HepG2 (cell line): ENCODE measurements at regions not wholly inside any gene's neighbourhood (a gene's known extent, or its start where the extent isn't known, plus 50 kb on each side); places are given as distances from the start of the nearest gene placed in this dataset.
A peak's percentile ranks its signal among the peaks of the same experiment; 100 is the strongest.

Source experiments
- ATF5 ChIP-seq: sonication (generic); formaldehyde crosslinking; IDR thresholded peaks from 2 replicates; pipeline ENCODE4 v1.4.0; 2020; ENCODE audit warnings: mild to moderate bottlenecking, low read depth, missing genetic modification reagents
- CHD2 ChIP-seq: IDR thresholded peaks from 2 replicates; pipeline ENCODE4 v1.6.1; 2011; ENCODE audit warnings: low read depth, low read length, improper control_type of control experiment
- EED ChIP-seq: sonication (generic); formaldehyde crosslinking; IDR thresholded peaks from 2 replicates; pipeline ENCODE4 v1.5.0; 2020; ENCODE audit warnings: mild to moderate bottlenecking, missing genetic modification reagents
- GFI1 ChIP-seq: sonication (generic); formaldehyde crosslinking; IDR thresholded peaks from 2 replicates; pipeline ENCODE4 v1.5.0; 2020; ENCODE audit warnings: missing genetic modification reagents, mild to moderate bottlenecking, borderline replicate concordance
- GTF2F1 ChIP-seq: fragments of 150-350 bp; IDR thresholded peaks from 2 replicates; pipeline ENCODE4 v1.6.1; 2014; ENCODE audit warnings: low read length
- HMGXB4 ChIP-seq, 2 experiments: sonication (generic) in 1 of 2; formaldehyde crosslinking in 1 of 2; IDR thresholded peaks; 2 replicates each; pipeline versions ENCODE4 v1.4.0 to v1.6.1; 2018 to 2020; ENCODE audit warnings: missing genetic modification reagents in 2 of 2, borderline replicate concordance in 1 of 2, low read depth in 1 of 2, mild to moderate bottlenecking in 1 of 2, missing biosample characterization in 1 of 2
- NFIB ChIP-seq: sonication (generic); formaldehyde crosslinking; IDR thresholded peaks from 2 replicates; pipeline ENCODE4 v1.9.0; 2021; ENCODE audit warnings: missing genetic modification reagents, mild to moderate bottlenecking, borderline replicate concordance
- SMAD1 ChIP-seq: sonication (generic); formaldehyde crosslinking; IDR thresholded peaks from 2 replicates; pipeline ENCODE4 v1.4.0; 2020; ENCODE audit warnings: missing genetic modification reagents, low read depth, mild to moderate bottlenecking, borderline replicate concordance
- ZBTB39 ChIP-seq: sonication (generic); formaldehyde crosslinking; IDR thresholded peaks from 2 replicates; pipeline ENCODE4 v1.5.0; 2020; ENCODE audit warnings: missing genetic modification reagents
- ZFP90 ChIP-seq: sonication (generic); formaldehyde crosslinking; IDR thresholded peaks from 2 replicates; pipeline ENCODE4 v1.8.0; 2022; ENCODE audit warnings: missing genetic modification reagents, mild to moderate bottlenecking, inconsistent platforms, borderline replicate concordance
- ZNF644 ChIP-seq: IDR thresholded peaks from 2 replicates; pipeline ENCODE4 v1.6.1; 2016; ENCODE audit warnings: low read depth
- ZNF713 ChIP-seq: sonication (generic); formaldehyde crosslinking; IDR thresholded peaks from 2 replicates; pipeline ENCODE4 v1.4.0; 2020; ENCODE audit warnings: mild to moderate bottlenecking, missing genetic modification reagents
- ZNF83 ChIP-seq: sonication (generic); formaldehyde crosslinking; IDR thresholded peaks from 2 replicates; pipeline ENCODE4 v1.4.0; 2020; ENCODE audit warnings: missing genetic modification reagents, mild to moderate bottlenecking, borderline replicate concordance
- TF ChIP-seq, protein P1 (sequence below): sonication (generic); formaldehyde crosslinking; IDR thresholded peaks from 2 replicates; pipeline ENCODE4 v1.5.0; 2020; ENCODE audit warnings: mild to moderate bottlenecking, missing genetic modification reagents
- TF ChIP-seq, protein P2 (sequence below): sonication (generic); formaldehyde crosslinking; IDR thresholded peaks from 2 replicates; pipeline ENCODE4 v1.4.0; 2020; ENCODE audit warnings: mild to moderate bottlenecking, missing genetic modification reagents
- TF ChIP-seq, protein P3 (sequence below): sonication (generic); formaldehyde crosslinking; IDR thresholded peaks from 2 replicates; pipeline ENCODE4 v1.4.0; 2020; ENCODE audit warnings: missing genetic modification reagents

DNA sequence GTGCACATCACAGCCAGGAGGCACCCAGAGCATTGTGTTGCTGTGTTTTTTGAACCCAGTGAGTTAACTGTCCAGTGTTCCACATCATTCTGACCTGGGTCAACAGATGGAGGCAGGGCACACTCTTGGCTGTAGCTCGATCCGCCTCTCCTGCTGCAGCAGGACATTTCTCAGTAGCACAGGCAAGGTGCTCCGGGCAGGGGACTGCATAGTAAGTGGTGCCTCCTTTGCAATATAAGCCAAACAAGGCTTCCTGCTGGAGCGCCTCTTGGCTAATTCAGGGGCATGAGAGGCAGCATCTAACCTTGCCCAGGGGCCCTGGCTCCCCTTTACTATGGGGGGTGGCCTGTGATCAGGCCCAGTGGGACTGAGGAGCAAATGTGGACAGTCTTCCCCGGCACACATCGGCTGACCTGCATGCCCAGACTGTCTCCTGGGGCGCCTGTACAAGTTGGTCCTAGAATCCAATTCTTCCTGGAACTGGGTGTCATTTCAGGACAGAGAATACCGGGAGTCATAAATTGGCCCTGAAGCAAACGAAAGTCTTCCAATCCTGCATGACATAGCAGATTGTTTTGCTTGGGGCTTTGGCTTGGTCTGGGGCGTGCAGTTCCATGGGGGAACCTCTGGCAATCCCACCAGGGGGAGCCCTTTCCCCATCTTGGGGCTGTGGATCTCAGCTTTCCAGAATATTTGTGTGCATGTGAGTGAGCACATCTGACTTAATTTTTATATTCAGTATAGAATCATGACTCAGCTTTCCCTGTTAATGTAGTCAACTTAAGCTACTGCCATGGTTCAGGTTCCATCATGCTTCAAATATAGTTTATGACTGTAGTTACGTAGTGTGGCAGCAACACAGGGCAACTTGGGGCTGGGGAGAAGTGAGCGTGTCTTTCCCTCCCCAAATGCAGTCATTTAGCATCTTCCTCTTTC, 56.0 kb upstream of the DDR1 start (continued):
- TF ChIP-seq SMAD1 (CRISPR knock-in tag) (peak; percentile 82; the same call in 1 of the 2 replicates), ZNF644 (CRISPR knock-in tag) (no peak), ZNF83 (CRISPR knock-in tag) (no peak), ZBTB39 (CRISPR knock-in tag) (no peak), GFI1 (CRISPR knock-in tag) (no peak), ZNF713 (CRISPR knock-in tag) (no peak), ZFP90 (CRISPR knock-in tag) (peak; percentile 70; the same call in 1 of the 2 replicates), CHD2 (no peak), GTF2F1 (no peak), HMGXB4 (CRISPR knock-in tag; IDR thresholded peaks at IDR 0.05; ENCODE audit: borderline replicate concordance in 1 of 2, low read depth in 1 of 2) (peak; percentile 89 to 94), EED (CRISPR knock-in tag) (no peak), NFIB (no peak), ATF5 (CRISPR knock-in tag) (no peak)
- TF ChIP-seq, protein P1, sequence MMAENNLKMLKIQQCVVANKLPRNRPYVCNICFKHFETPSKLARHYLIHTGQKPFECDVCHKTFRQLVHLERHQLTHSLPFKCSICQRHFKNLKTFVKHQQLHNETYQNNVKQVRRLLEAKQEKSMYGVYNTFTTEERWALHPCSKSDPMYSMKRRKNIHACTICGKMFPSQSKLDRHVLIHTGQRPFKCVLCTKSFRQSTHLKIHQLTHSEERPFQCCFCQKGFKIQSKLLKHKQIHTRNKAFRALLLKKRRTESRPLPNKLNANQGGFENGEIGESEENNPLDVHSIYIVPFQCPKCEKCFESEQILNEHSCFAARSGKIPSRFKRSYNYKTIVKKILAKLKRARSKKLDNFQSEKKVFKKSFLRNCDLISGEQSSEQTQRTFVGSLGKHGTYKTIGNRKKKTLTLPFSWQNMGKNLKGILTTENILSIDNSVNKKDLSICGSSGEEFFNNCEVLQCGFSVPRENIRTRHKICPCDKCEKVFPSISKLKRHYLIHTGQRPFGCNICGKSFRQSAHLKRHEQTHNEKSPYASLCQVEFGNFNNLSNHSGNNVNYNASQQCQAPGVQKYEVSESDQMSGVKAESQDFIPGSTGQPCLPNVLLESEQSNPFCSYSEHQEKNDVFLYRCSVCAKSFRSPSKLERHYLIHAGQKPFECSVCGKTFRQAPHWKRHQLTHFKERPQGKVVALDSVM (CRISPR knock-in tag), result no peak
- TF ChIP-seq, protein P2, sequence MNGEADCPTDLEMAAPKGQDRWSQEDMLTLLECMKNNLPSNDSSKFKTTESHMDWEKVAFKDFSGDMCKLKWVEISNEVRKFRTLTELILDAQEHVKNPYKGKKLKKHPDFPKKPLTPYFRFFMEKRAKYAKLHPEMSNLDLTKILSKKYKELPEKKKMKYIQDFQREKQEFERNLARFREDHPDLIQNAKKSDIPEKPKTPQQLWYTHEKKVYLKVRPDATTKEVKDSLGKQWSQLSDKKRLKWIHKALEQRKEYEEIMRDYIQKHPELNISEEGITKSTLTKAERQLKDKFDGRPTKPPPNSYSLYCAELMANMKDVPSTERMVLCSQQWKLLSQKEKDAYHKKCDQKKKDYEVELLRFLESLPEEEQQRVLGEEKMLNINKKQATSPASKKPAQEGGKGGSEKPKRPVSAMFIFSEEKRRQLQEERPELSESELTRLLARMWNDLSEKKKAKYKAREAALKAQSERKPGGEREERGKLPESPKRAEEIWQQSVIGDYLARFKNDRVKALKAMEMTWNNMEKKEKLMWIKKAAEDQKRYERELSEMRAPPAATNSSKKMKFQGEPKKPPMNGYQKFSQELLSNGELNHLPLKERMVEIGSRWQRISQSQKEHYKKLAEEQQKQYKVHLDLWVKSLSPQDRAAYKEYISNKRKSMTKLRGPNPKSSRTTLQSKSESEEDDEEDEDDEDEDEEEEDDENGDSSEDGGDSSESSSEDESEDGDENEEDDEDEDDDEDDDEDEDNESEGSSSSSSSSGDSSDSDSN (CRISPR knock-in tag), result peak; percentile 39; the same call in 1 of the 2 replicates
- TF ChIP-seq, protein P3, sequence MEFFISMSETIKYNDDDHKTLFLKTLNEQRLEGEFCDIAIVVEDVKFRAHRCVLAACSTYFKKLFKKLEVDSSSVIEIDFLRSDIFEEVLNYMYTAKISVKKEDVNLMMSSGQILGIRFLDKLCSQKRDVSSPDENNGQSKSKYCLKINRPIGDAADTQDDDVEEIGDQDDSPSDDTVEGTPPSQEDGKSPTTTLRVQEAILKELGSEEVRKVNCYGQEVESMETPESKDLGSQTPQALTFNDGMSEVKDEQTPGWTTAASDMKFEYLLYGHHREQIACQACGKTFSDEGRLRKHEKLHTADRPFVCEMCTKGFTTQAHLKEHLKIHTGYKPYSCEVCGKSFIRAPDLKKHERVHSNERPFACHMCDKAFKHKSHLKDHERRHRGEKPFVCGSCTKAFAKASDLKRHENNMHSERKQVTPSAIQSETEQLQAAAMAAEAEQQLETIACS (CRISPR knock-in tag), result no peak
